HG02642 (cell line): ENCODE measurements at regions not wholly inside any gene's neighbourhood (a gene's known extent, or its start where the extent isn't known, plus 50 kb on each side); places are given as distances from the start of the nearest gene placed in this dataset.

Experiments used
- ATAC-seq: cut with Tn5 transposase; IDR thresholded peaks from one replicate; pipeline ENCODE4 v1.9.1; 2021; ENCODE audit warnings: mild to moderate bottlenecking; ENCODE audit not compliant: unreplicated experiment, poor library complexity

GRCh38 chr6:90406957-90407356, 110.3 kb upstream of the BACH2 start:
- ATAC-seq: no peak

GRCh38 chr6:90406142-90406794, 109.6 kb upstream of the BACH2 start:
- no peak for ATAC-seq

GRCh38 chr6:90403489-90404381, 107.1 kb upstream of the BACH2 start:
- ATAC-seq: no peak

GRCh38 chr6:90402831-90403192, 106.2 kb upstream of the BACH2 start:
- ATAC-seq: no peak

GRCh38 chr6:90401933-90402830, 105.5 kb upstream of the BACH2 start:
- ATAC-seq: no peak

- no peak for ATAC-seq
Observed at GRCh38 chr6:90399970-90400369, 103.3 kb upstream of the BACH2 start.

GRCh38 chr6:90397929-90398674, 101.5 kb upstream of the BACH2 start:
- ATAC-seq: peak; percentile 48

- no peak for ATAC-seq
Observed at GRCh38 chr6:90397047-90397446, 100.4 kb upstream of the BACH2 start.

GRCh38 chr6:90393232-90393884, 96.7 kb upstream of the BACH2 start:
- ATAC-seq: peak; percentile 79

GRCh38 chr6:90390379-90390778, 93.7 kb upstream of the BACH2 start:
- no peak for ATAC-seq

GRCh38 chr6:90388395-90388794, 91.8 kb upstream of the BACH2 start:
- no peak for ATAC-seq

- no peak for ATAC-seq
Observed at GRCh38 chr6:90387826-90388225, 91.2 kb upstream of the BACH2 start.

GRCh38 chr6:90387383-90387775, 90.7 kb upstream of the BACH2 start:
- ATAC-seq: no peak

- no peak for ATAC-seq
Observed at GRCh38 chr6:90386399-90387382, 90.0 kb upstream of the BACH2 start.

- ATAC-seq: no peak
Observed at GRCh38 chr6:90385759-90386313, 89.2 kb upstream of the BACH2 start.

- no peak for ATAC-seq
Observed at GRCh38 chr6:90384720-90385119, 88.1 kb upstream of the BACH2 start.

GRCh38 chr6:90383196-90383822, 86.7 kb upstream of the BACH2 start:
- no peak for ATAC-seq

- no peak for ATAC-seq
Observed at GRCh38 chr6:90382760-90383159, 86.1 kb upstream of the BACH2 start.
